Posterior vena cava (tissue), 2 donors: ENCODE measurements at regions not wholly inside any gene's neighbourhood (a gene's known extent, or its start where the extent isn't known, plus 50 kb on each side); places are given as distances from the start of the nearest gene placed in this dataset.

ENCODE experiments used
- DNase-seq: peaks from one replicate; pipeline ENCODE4 v3.0.0-alpha.2; 2020; ENCODE audit warnings: low spot score
- intact Hi-C, 2 donors: fragments of 100-400 bp; cut with DNase I; formaldehyde crosslinking; loops; one replicate each; pipeline versions ENCODE4 v1.14.1 to v1.14.2; 2022 to 2023
- donor health status: DM: yes; HTN: yes; CAD: no.
- donor health status: DM: yes; HTN: yes; CAD: no.

DNA sequence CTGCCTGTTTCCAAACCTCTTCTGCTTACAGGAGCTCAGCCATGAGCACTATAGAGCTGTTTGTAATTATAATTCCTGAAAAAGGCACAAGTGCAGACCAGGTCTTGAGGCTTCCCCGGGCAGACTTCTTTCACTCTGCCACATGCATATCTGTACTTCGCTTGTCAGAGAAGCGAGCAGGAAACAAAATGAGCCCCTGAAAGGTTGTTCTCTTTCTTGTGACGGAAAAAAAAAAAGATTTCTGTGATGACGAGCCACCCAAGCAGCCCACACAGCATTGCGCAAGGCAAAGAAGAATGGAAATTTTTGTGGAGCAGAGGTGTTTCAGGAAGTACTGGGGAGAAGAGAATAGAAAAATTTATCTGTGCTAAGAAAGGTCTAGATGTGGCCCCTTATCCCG lies 54.0 kb upstream of the LINC00305 start:
- DNase-seq, result no peak
- intact Hi-C loops, result no loop called here

GRCh38 chr18:64202210-64202836 lies 53.4 kb upstream of the LINC00305 start:
- no peak for DNase-seq
- intact Hi-C loops, result no loop called here

DNA sequence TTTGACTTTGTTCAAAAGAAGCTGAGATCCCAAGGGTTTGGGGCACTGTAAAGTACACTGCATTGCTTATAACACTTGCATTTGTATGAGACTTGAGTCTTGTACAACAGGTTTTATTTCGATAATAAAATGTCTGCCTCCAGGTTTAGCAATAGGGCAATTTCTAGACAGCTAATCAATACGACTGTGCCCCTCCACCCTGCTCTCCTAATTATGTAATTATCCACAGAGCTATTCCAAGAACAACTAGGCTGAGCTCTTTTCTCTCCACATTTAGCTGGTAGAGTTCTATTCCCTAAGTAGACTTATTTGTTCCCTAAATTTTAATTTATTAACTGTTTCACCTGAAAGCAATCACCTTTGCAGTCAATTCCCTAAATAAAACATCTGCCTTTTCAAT lies 52.9 kb upstream of the LINC00305 start:
- no peak for DNase-seq
- intact Hi-C loops, result no loop called here

DNA sequence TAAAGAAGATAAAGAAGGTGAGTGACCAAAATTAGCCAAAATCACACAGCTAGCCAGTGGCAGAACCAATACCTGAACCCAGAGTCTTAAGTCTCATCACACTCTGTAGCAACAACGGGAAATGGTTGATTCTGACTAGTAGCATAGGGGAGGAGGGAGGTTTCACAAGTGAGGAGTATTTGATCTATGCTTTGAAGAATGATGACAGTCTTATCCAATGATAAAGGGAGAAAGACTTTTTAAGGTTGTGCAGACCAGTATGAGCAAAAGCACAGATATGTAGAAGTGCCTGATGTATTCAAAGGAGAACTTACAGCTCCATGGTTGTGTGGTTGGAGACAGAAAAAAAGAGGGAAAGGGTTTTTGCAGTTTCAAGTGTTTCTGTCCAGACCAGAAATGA lies 50.7 kb upstream of the LINC00305 start:
- intact Hi-C loops, result no loop called here

More for the DNA sequence above, 50.7 kb upstream of the LINC00305 start:
- no peak for DNase-seq
